ENCODE measurements at regions not wholly inside any gene's neighbourhood (a gene's known extent, or its start where the extent isn't known, plus 50 kb on each side); places are given as distances from the start of the nearest gene placed in this dataset.

DNA sequence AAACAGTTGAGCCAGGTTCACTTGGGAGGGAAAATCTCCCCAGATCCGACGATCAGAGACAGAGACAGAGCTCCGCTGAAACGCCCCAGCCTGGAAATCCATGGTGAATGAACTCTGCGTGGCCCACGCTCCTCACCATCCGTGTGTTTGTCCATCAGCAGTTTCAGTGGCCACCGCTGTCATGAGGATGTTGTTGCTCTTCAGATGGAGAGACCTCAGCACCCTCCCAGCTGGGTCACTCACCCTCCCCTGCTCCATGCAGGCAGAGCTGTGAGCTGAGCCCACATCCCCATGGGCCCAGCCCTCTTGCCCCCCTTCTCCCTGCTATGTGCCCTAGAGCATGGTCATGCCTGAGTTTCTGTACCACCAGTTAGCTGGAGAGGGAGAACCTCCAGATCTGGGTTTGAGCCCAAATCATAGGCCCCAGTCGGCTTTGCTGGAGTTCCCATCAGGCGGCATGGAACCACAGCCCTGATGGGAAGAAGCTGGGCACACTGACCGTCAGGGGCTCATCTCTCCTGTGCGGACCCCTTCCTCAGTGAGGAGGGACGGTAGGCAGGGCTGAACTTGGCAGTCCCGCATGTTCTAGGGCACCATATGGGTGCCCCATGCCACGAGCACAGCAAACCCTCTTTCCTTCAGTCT is 154.4 kb upstream of the COL5A1 start:
- no peak for DNase-seq (ENCODE audit: low read depth in 2 of 2)

DNA sequence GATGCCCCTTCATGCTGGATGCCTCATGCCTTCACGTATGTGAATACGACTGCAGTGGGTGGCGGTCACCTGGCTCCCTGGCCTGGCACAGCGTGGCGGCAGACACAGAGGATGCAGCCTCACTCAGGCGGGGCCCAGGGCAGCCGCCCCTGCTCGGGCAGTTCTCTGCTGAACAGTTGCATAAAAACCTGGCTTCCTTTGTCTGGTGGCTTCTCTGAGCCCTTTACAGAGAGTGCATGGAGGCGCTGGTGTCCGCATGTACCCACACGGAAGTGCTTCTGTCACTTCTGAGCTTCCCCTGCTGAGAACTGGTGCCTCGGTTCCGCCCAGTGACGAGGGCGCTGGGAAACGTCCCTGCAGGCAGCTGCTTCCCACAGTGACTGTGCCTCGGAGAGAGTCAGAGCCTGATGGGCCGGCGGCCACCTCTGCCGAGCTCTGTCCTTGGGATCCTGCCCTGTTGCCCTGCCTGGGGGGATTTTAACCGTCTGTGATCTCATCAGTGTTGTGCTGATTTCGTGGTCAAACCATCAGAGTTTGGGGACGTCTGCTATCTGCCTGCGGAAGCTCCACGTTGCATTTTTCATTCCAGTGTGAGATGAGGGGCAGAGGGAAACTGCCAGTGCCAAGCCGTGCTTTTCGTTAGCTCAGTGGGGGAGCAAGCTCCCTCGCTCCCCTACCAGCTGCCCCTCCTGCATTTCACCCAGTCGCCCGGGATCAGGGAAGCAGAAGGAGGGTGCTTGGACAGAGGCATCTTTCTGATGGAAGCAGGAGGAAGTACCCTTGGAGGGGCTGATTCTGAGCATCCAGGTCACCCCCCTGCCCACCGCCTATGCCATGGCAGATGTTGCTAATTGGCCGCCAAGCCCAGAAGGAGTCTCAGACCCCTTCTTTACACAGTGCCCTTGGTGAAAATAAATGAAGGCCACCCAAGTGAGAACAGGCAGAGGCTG is 153.0 kb upstream of the COL5A1 start:
- DNase-seq (ENCODE audit: low read depth in 2 of 2), result no peak

DNA sequence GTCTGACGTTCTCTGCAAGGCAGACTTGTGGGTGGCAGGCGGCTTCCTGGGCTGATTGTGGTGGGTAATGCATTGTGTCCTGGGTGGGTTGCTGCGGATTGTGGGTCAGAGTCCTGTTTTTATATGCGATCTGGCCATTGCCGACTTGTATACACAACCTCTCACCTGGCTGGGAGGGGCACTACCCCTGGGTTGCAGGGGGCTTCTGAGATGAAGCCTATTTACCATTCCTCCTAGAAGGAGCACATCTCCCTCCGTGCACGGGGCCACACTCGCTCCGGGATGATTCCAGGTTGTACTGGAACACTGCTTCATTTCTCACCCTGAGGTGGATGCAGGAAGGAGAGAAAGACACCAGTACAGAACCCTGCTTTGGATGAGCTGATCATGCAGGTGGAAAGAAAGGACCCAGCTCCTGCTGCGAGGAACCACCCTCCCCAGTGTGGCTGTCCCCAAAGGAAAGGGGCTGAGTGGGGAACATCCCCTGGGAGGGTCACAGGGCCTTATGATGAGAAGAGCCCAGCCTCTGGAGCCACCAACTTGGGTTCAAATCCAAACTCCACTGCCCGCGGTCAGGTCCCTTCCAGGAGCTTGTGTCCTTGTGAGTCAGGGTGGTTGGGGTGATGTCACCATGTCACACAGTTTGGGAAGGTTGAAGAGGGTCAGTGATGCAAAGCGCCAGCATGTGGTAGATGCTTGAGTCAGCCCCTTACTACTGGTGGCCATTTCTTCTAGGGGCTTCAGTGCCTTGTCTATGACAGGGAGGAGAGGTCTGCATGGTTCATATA is 151.8 kb upstream of the COL5A1 start:
- DNase-seq (ENCODE audit: low read depth in 2 of 2), result no peak

DNA sequence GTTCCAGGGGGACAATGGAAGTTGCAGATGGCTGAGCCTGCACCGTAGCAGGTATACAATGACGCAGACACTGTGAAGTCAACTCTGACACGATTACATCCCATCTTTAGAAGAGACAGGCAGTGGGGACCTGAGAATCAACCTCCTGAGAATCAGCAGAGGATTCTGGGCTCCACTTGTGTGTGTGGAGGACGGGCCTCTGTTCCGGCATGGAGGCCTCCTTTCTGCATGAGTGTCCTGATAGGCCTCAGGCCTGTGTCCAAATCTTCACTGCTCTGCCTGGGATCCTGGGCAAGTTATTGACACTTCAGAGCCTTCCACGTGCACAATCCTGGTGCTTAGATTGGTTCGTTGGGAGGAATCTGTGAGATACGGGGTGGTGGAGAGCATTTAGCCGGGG is 151.2 kb upstream of the COL5A1 start:
- DNase-seq (ENCODE audit: low read depth in 2 of 2), result no peak

DNA sequence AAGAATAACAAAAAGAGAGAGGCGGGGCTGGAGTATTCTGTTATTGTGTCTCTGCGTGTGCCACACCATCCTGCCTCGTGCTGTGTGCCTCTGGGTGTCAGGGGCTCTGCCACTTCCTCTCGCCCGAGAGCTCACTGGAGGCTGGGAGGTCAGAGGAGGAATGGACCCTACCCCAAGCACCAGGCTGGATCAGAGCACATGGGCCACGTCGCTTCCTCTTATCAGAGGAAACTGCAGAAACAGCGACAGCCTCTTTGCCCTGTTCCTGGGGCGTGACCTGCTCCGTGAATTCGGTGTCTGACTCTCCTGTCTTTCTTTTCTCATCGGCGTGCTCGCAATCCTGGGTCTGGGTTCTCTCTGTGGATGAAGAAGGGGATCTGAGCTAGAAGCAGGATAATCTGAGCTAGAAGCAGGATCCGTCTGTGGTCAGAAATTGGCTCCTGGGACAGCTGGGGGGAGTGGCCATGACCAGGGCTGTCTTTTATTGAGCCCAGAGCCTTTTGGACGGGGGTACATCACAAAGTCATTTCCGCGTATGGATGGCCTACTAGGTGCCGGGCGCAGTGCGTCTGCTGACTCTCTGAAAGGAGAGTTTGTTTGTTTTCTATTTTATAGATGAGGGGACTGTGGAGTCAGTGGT is 150.3 kb upstream of the COL5A1 start:
- DNase-seq (ENCODE audit: low read depth in 2 of 2), result no peak

DNA sequence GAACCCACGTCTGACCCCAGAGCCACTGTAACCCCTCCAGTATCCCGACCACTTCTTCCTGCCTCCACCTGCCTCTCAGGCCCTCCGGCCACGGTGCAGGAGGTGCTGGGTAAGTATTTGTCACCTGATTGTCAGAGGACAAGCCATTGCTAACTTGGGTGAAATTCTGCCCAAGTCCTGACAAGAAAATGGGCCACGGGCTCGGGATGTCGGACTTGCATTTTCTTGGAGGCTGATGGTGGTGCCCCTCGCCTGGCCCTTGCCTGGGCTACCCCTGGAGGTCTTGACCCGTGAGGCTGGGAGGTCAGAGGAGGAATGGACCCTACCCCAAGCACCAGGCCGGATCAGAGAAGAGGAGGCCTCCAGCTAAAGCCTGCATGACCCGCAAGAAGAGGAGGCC is 149.7 kb upstream of the COL5A1 start:
- DNase-seq (ENCODE audit: low read depth in 2 of 2), result no peak

DNA sequence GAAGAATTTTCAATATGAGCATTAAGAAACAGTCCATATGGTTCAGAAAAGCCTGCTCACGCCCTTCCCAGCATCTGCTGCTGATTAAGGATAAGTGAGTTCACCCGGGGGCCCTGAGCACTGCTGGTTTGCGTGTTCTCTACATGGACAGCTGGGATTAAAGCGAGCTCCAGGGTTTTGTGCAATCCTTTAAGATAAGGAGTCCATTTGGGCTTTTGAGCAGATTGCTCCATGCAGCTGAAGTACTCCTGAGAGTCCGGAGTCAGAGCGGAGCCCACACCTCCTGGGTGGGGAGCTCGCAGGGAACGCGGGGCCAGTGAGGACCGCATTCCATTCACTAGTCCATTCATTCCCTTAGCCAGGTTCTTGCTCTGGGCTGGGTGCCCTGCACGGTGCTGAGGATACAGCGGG is 149.3 kb upstream of the COL5A1 start:
- DNase-seq (ENCODE audit: low read depth in 2 of 2), result peak; percentile 93 to 94

DNA sequence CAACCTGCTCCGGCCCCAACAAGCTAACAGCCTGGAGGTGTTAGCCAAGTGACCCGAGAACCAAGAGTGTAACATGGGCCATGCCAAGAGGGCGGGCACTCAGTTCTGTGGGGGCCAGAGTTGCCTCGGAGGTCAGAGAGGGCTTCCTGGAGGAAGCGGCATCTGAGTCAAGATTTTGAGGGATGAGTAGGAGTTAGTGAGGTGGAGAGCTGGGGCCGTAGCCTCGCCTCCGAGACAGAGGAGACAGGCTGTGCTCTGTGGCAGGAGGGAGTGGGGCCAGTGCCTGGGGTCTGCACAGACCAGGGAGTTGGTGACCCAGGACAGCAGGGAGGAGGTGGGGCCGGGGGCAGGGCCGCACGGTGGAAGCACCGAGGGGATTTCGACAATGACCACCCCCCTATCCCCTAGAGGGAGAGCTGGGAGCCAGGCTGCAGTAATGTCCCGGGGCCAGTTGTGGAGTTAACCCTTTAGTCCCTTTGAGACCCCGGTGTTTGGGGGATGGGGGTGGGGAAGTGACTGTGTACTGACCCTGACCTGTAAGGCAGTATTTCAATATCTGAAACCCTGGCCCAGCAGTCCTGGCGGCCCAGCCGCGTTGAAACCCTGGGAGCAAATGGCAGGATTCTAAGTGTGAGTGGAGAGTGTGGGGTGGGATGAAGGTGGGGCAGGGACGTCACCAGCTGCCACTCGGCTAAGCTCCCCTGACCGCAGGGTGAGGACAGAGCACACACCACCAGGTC is 148.7 kb upstream of the COL5A1 start:
- no peak for DNase-seq (ENCODE audit: low read depth in 2 of 2)

DNA sequence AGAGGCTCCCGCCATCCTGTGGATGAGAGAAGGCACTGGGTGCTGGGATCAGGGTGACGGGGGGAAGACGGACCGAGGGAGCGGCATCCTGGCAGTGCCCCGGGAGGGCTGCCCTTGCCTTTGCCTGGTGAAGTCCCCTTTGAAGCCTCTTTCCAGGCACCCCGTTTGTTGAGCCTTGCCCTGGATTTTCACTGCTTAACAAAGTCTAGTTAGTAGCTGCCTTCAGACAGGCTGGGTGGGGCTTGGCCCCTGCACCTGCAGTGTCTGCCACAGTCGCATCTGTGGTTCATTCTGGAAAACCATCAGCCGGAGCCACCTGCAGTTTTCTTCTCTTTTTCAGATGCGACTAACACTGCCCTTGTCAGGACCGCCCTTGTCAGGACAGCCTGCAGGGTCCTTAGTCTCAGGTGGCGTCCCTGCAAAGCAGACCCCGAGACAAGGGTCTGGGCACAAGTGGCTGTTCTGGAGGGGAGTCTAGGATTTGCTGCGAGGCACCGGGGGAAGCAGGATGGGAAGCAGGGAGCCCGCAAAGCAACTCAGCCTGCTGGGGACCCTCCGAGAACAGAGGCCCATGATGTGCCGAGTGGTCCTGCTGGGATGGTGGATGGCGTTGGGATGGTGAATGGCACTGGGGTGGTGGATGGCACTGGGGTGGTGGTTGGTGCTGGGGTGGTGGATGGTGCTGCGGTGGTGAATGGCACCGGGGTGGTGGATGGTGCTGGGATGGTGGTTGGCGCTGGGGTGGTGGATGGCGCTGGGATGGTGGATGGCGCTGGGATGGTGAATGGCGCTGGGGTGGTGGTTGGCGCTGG is 147.9 kb upstream of the COL5A1 start:
- no peak for DNase-seq (ENCODE audit: low read depth in 2 of 2)

DNA sequence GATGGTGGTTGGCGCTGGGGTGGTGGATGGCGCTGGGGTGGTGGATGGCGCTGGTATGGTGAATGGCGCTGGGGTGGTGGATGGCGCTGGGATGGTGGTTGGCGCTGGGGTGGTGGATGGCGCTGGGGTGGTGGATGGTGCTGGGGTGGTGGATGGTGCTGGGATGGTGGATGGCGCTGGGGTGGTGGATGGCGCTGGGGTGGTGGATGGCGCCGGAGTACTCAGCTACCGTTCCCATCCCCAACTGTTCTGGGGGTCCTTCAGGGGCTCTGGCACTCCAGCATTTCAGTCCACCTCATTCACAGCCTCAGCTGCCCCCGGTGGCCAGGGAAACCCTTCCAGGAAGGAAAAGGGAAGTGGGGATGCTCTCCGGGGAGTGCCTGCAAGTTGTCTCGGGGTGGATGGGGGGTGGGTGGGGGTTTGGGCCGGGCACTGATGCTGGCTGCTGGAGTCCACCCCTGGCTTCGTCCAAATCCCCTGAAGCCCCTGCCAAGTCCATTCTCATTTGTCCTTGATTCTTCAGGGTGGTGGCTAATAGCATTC is 147.3 kb upstream of the COL5A1 start:
- no peak for DNase-seq (ENCODE audit: low read depth in 2 of 2)

DNA sequence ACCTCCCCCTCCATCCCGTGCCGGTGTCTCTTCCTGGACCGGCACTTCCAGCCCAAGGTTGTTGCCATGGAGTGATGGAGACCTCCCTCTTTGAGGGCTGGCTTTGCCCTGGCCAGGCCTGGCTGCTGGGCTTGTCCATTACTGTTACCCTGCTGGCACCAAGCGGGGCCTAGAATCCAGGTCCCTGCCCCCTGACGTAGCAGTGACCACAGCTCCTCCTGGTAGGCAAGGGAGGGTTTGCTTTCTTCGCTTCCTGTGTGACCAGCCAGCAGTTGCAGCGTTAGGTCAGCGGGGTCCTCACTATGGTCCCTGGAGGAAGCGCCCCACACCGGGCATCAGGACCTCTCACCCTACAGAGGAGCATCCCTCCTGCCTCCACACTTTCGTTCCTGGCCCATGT is 146.7 kb upstream of the COL5A1 start:
- no peak for DNase-seq (ENCODE audit: low read depth in 2 of 2)

DNA sequence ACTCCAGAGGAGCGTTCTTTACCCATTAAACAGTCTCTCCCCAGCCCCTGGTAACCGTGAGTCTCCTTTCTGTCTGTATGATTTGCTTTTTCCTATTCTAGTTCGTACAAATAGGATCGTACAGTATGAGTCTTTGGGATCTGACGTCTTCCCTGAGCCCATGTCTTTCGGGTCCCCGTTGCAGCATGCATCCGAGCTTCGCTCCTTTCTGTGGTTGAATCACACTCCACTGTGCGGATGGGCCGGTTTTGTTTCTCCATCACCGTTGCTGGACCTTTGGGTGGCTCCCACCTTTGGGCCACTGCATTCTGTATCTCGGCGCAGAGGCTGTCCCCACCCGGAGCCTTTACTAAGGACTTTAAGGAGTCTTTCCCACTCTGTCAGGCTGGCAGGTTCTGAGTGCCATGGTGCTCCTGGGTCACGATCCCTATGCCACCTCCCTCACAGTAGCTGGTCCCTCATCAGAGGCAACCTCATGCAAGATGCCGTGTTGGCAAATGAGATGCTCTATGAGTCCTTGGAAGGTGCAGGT is 145.7 kb upstream of the COL5A1 start:
- no peak for DNase-seq (ENCODE audit: low read depth in 2 of 2)

DNA sequence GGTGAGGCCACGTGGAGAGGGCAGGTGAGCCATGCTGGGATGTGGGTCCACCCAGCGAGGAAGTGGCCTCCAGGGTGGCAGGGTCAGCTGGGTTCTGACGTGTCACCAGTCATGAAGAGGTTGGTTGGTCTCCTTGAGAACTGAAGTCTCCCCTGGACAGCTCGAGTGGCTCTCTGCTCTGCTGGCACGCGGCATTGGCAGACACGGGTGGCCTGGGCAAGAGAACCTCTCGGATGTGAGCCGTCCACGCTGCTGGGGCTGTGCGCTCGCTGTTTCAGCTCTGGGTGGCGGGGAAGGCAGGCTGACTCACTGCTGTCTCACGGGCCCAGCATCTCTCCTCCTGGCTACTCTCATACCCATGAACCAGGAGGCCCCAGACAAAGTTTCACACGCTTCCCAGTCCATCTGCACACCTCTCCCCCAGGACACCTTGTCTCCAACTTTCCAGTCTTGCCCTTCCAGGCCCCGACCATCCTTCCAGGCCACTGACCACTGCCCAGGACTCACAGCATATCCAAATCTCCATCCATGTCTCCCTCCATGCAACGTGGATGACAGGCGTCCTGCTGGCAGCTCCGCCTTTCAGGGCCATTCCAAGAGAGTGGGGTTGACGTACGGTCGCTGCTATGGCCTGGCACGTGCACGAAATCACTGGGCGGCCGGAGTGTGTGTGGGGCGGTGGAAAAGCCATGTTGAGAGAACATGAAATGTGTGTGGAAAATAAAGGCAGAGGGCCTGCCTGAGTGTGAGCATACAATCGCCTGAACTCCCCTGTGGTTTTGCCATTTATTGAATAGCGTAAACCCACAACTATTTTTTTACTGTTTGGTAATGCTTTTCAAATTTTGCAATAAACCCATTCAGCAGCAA is 145.0 kb upstream of the COL5A1 start:
- DNase-seq (ENCODE audit: low read depth in 2 of 2), result peak; percentile 67 to 70

DNA sequence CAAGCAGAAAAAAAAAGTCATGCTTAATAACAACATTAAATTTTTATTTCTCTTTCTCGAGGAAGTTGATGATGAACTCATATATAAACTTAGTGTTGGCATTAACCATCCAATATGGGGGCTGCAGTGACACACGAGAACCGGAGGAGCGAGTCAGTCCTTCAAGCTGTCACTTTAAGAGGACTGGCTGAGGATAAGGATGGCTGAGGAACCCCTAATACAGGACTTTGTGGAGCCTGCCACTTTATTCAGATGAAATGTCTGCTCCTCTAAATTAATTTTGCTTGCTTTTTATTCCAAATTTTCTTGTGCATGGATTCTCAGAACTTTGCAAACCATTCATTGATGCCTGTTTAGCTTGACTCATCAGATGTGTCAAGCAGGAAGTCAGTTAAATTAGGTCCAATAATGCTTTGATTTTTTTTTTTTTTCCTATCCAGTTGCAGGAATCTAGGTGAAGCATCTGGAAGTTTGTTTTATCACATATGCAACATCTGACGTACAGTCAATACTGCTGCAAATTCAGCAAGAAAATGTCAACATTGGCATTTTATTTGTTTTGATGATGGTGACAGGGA is 144.2 kb upstream of the COL5A1 start:
- DNase-seq (ENCODE audit: low read depth in 2 of 2), result no peak

DNA sequence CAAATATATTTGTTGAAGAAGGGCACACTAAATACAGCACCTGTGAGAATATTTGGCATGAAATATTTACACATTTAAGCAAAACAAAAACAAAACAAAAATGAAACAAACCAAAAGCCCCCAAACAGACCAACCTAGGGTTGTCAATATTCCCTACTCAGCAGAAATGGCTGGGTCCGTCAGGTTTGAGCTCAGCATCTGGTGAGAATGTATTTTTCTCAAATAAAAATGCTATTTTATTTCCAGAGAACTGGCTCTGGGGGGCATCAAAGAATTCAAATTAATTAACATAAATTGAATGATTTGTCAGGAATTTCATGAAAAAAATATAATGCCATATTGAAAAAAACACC is 142.8 kb upstream of the COL5A1 start:
- DNase-seq (ENCODE audit: low read depth in 2 of 2), result no peak

DNA sequence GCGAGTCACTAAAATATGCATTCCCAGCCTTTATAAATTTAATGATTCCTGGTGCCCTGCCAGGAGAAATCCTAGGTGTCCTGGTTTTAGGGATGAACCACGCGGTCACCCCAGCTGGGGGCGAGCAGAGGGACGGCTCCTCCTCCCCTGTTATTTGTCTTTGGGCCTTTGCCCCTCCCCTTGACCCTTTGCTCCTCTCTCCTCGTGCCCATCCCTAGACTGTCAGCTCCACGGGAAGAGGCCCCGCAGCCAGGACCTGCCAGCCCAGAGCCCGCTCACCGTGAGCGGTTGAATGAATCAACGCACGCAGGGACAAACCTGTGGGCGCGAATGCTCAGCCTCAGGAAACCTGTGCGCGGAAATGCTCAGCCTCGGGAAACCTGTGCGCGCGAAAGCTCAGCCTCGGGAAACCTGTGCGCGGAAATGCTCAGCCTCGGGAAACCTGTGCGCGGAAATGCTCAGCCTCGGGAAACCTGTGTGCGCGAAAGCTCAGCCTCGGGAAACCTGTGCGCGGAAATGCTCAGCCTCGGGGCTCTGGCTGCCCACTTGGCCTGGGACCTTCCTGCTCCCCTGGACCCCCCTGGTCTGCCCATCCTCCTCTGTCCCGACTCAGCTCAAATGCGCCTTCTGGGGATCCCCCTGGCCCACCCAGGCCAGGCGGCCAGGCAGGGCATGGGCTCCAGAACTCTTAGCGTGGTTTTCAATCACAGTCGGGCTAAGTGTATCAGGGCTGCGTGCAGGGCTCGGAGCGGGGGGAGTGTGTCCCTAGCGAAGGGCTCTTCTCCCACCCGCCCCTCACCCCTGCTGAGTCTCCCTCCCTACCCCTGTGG is 140.5 kb upstream of the COL5A1 start:
- no peak for DNase-seq (ENCODE audit: low read depth in 2 of 2)

DNA sequence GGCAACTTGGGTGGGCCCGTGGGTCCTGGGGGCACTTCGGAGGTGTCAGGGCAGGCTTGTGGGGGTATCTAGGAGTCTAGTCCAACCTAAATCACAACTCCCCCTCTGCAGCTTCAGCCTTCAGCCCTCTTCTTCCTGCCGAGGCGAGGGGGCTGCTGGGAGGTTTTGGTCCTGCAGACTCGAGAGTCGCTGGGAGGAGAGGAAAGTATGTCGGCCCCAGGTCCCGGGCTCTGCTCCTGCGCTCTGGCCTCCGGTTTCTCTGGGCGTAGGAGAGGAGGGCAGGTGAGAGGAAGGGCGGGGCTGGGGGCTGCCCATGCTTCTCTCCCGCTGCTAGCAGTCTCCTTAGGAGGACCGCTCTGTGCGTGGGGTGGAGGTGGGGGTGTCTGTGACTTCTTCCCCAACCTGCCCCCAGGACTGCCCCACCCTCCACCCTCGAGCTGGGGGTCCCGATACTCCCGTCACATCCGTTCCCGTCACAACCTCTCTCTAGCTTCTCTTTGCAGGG is 139.8 kb upstream of the COL5A1 start:
- no peak for DNase-seq (ENCODE audit: low read depth in 2 of 2)
